VCaP (cell line): ENCODE measurements at regions not wholly inside any gene's neighbourhood (a gene's known extent, or its start where the extent isn't known, plus 50 kb on each side); places are given as distances from the start of the nearest gene placed in this dataset.

Source experiments
- H3K27ac ChIP-seq: fragments of 450-650 bp; 2 replicates; pipeline ENCODE4 v1.5.1; 2017
- TF ChIP-seq, protein P1 (sequence below): fragments of 450-650 bp; conservative IDR thresholded peaks from 2 replicates; pipeline ENCODE4 v1.5.1; 2017; ENCODE audit warnings: mild to moderate bottlenecking, moderate library complexity

DNA sequence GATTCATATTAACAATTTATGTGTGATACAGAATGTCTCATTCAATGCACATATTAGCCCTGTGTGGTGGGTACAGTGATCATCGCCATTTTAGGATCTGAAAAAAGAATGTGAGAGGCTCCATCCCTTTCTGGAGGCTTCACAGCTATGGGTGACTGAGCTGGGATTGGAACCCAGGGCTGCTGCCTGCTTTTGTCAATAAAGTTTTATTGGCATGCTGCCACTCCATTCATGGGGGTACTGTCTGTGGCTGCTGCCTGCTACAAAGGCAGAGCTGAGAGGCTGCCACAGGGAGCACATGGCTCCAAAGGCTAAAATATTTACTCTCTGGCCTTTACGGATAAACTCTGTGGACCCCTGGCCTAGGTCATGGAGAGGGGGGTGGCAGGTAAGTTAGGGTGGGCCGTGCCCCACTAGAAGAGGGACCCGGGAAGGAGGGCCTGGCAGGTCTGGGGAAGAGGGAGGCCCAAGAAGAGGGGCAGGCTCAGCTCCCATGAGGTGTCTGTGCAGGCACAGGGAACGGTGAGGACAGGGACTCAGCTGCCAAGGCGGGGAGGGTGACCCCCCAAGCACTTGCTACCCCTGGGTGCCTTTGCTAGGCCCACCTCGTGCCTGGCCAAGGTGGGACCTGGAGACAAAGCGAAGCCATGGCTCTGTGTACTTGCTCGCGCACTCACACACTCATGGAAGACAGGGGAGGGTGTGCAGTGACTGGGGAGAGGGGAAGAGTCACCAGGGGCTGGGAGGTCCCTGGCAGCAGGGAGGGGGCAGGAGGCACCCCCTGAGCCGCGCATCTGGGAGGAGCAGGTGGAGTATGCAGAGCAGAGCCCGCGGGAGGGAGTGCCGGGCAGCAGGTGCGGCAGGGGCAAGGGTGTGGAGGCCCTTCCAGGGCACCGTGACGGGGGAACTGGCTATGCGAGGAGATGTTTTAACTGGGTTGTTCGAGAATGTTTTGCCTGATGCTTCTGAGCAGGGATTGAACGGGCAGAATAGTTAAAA lies 335.3 kb downstream of the CTTN start:
- TF ChIP-seq, protein P1, sequence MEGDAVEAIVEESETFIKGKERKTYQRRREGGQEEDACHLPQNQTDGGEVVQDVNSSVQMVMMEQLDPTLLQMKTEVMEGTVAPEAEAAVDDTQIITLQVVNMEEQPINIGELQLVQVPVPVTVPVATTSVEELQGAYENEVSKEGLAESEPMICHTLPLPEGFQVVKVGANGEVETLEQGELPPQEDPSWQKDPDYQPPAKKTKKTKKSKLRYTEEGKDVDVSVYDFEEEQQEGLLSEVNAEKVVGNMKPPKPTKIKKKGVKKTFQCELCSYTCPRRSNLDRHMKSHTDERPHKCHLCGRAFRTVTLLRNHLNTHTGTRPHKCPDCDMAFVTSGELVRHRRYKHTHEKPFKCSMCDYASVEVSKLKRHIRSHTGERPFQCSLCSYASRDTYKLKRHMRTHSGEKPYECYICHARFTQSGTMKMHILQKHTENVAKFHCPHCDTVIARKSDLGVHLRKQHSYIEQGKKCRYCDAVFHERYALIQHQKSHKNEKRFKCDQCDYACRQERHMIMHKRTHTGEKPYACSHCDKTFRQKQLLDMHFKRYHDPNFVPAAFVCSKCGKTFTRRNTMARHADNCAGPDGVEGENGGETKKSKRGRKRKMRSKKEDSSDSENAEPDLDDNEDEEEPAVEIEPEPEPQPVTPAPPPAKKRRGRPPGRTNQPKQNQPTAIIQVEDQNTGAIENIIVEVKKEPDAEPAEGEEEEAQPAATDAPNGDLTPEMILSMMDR = no peak
- no peak overlapping the region for H3K27ac ChIP-seq

GRCh38 chr11:70734379-70734778 lies 336.1 kb downstream of the CTTN start:
- H3K27ac ChIP-seq = no peak overlapping the region
- TF ChIP-seq, protein P1 = no peak

DNA sequence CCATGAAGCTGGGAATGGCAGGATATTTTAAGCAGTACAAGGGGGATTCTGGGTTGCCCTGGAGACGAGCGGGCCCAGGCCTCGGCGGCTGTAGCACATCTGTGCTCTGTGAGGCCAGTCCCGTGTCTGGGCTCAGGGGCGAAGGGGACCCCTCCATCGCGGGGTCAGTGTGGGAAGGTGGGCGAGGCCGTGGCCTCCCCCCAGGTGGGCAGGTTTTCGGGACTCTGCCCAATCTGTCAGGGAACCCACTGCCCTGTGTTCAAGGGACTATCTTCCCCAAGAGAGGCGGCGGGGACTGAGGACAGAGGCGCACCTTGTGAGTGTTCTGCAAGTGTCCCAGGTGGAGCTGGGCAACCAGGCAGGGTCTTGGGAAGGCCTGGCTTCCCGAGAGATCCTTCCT lies 336.6 kb downstream of the CTTN start:
- no peak overlapping the region for H3K27ac ChIP-seq
- TF ChIP-seq, protein P1 = no peak

DNA sequence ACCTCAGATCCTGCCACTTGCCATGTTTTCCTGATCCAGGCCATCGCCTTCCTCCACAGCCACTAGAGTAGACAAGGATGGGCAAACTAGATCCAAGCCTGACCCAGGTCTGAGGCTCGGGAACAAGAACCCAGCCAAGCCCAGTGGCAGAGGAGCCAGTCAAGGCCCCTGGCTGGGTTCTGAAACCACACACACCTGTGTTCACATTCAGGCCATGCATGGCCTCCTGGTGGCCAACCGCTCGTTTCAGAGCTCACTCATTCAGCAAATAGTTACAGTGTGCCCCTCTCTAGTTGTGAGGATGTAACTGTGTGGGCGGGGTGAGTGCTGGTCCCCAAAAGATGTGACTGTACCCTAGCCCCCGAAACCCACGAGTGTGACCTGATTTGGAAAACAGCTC lies 337.6 kb downstream of the CTTN start:
- H3K27ac ChIP-seq = no peak overlapping the region
- TF ChIP-seq, protein P1 = no peak

- no peak overlapping the region for H3K27ac ChIP-seq
- TF ChIP-seq, protein P1 = no peak
Observed at GRCh38 chr11:70736461-70736860, 338.1 kb downstream of the CTTN start.

GRCh38 chr11:70736937-70737640 lies 338.8 kb downstream of the CTTN start:
- TF ChIP-seq, protein P1 = no peak

More at GRCh38 chr11:70736937-70737640, 338.8 kb downstream of the CTTN start:
- no peak overlapping the region for H3K27ac ChIP-seq
